Ishikawa (cell line): ENCODE measurements at regions not wholly inside any gene's neighbourhood (a gene's known extent, or its start where the extent isn't known, plus 50 kb on each side); places are given as distances from the start of the nearest gene placed in this dataset.

Experiments used
- CEBPB ChIP-seq: IDR thresholded peaks from 2 replicates; pipeline ENCODE4 v1.6.1; 2012
- CREB1 ChIP-seq: IDR thresholded peaks from 2 replicates; pipeline ENCODE4 v1.6.1; 2012; ENCODE audit warnings: low read depth
- EP300 ChIP-seq: IDR thresholded peaks from 2 replicates; pipeline ENCODE4 v1.6.1; 2012; ENCODE audit warnings: borderline replicate concordance
- FOXM1 ChIP-seq: IDR thresholded peaks from 2 replicates; pipeline ENCODE4 v1.6.1; 2012; ENCODE audit warnings: low read depth, borderline replicate concordance
- NFIC ChIP-seq: IDR thresholded peaks from 2 replicates; pipeline ENCODE4 v1.6.1; 2012
- RAD21 ChIP-seq: IDR thresholded peaks from 2 replicates; pipeline ENCODE4 v1.6.1; 2012; ENCODE audit warnings: low read depth
- TAF1 ChIP-seq: IDR thresholded peaks from 2 replicates; pipeline ENCODE4 v1.6.1; 2012; ENCODE audit warnings: low read depth, mild to moderate bottlenecking
- TCF12 ChIP-seq: IDR thresholded peaks from 2 replicates; pipeline ENCODE4 v1.6.1; 2012; ENCODE audit warnings: low read depth
- TEAD4 ChIP-seq: IDR thresholded peaks from 2 replicates; pipeline ENCODE4 v1.6.1; 2012
- YY1 ChIP-seq: IDR thresholded peaks from 2 replicates; pipeline ENCODE4 v1.6.1; 2012; ENCODE audit warnings: low read depth
- TF ChIP-seq, protein P1 (sequence below): IDR thresholded peaks from 2 replicates; pipeline ENCODE4 v1.6.1; 2012
- TF ChIP-seq, protein P2 (sequence below): IDR thresholded peaks from 2 replicates; pipeline ENCODE4 v1.6.1; 2012; ENCODE audit warnings: low read depth, mild to moderate bottlenecking
- TF ChIP-seq, protein P3 (sequence below): IDR thresholded peaks from 2 replicates; pipeline ENCODE4 v1.6.1; 2012

DNA sequence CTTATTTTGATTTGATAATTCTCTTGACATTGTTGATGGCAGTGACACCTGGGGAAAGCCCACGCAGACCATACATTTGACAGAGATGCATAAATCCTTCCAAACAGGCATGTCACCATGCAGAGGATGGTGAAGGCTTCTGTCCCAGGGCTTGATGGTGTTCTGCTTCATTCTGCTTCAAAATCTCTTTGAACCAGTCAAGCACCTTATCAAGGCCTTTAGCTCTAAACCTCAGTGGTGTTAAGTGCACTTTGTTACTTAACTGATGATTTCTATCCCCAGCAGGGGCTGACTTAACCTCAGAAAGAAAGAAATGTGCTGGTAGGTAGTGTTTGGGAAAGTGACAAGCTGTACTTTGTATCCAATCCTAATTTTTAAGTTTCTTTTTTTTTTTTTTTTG is 81.1 kb downstream of the RRAGC start:
- TF ChIP-seq EP300 = no peak
- no peak for TF ChIP-seq YY1
- TF ChIP-seq TEAD4 = no peak
- TF ChIP-seq, protein P1, sequence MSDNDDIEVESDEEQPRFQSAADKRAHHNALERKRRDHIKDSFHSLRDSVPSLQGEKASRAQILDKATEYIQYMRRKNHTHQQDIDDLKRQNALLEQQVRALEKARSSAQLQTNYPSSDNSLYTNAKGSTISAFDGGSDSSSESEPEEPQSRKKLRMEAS = no peak
- TF ChIP-seq, protein P2, sequence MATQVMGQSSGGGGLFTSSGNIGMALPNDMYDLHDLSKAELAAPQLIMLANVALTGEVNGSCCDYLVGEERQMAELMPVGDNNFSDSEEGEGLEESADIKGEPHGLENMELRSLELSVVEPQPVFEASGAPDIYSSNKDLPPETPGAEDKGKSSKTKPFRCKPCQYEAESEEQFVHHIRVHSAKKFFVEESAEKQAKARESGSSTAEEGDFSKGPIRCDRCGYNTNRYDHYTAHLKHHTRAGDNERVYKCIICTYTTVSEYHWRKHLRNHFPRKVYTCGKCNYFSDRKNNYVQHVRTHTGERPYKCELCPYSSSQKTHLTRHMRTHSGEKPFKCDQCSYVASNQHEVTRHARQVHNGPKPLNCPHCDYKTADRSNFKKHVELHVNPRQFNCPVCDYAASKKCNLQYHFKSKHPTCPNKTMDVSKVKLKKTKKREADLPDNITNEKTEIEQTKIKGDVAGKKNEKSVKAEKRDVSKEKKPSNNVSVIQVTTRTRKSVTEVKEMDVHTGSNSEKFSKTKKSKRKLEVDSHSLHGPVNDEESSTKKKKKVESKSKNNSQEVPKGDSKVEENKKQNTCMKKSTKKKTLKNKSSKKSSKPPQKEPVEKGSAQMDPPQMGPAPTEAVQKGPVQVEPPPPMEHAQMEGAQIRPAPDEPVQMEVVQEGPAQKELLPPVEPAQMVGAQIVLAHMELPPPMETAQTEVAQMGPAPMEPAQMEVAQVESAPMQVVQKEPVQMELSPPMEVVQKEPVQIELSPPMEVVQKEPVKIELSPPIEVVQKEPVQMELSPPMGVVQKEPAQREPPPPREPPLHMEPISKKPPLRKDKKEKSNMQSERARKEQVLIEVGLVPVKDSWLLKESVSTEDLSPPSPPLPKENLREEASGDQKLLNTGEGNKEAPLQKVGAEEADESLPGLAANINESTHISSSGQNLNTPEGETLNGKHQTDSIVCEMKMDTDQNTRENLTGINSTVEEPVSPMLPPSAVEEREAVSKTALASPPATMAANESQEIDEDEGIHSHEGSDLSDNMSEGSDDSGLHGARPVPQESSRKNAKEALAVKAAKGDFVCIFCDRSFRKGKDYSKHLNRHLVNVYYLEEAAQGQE = no peak
- TF ChIP-seq CEBPB = no peak
- TF ChIP-seq CREB1 = no peak
- TF ChIP-seq TCF12 = no peak
- no peak for TF ChIP-seq FOXM1
- TF ChIP-seq TAF1 = no peak
- TF ChIP-seq NFIC = no peak
- TF ChIP-seq RAD21 = no peak
- TF ChIP-seq, protein P3, sequence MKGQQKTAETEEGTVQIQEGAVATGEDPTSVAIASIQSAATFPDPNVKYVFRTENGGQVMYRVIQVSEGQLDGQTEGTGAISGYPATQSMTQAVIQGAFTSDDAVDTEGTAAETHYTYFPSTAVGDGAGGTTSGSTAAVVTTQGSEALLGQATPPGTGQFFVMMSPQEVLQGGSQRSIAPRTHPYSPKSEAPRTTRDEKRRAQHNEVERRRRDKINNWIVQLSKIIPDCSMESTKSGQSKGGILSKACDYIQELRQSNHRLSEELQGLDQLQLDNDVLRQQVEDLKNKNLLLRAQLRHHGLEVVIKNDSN = no peak
